GM23248 (cell line): ENCODE measurements at regions not wholly inside any gene's neighbourhood (a gene's known extent, or its start where the extent isn't known, plus 50 kb on each side); places are given as distances from the start of the nearest gene placed in this dataset.

ENCODE experiments used
- DNase-seq: peaks from one replicate; pipeline ENCODE4 v3.0.0-alpha.2; 2015
- H2AFZ ChIP-seq: fragments of 200-600 bp; sonication (generic); 2 replicates; pipeline ENCODE4 v1.6.1; 2016; ENCODE audit warnings: antibody characterized with exemption
- H3F3A ChIP-seq: fragments of 200-600 bp; sonication (generic); 2 replicates; pipeline ENCODE4 v1.6.1; 2016; ENCODE audit warnings: mild to moderate bottlenecking, antibody characterized with exemption, mixed run types; ENCODE audit not compliant: insufficient read depth
- H3K27ac ChIP-seq: fragments of 200-600 bp; sonication (generic); 2 replicates; pipeline ENCODE4 v1.5.1; 2016; ENCODE audit warnings: mild to moderate bottlenecking
- H3K27me3 ChIP-seq: fragments of 200-600 bp; sonication (generic); replicated peaks from 2 replicates; pipeline ENCODE4 v1.6.1; 2016; ENCODE audit warnings: mild to moderate bottlenecking; ENCODE audit not compliant: insufficient read depth
- H3K36me3 ChIP-seq: fragments of 200-600 bp; sonication (generic); 2 replicates; pipeline ENCODE4 v1.6.1; 2016; ENCODE audit warnings: low read depth, mild to moderate bottlenecking
- H3K4me1 ChIP-seq: fragments of 200-600 bp; sonication (generic); 2 replicates; pipeline ENCODE4 v1.6.1; 2016; ENCODE audit warnings: mild to moderate bottlenecking; ENCODE audit not compliant: insufficient read depth
- H3K4me2 ChIP-seq: fragments of 200-600 bp; sonication (generic); one replicate; pipeline ENCODE4 v1.6.1; 2016; ENCODE audit warnings: mild to moderate bottlenecking; ENCODE audit not compliant: unreplicated experiment
- H3K4me3 ChIP-seq: fragments of 200-600 bp; sonication (generic); 2 replicates; pipeline ENCODE4 v1.5.1; 2016; ENCODE audit warnings: mild to moderate bottlenecking
- H3K79me2 ChIP-seq: fragments of 200-600 bp; sonication (generic); 2 replicates; pipeline ENCODE4 v1.6.1; 2016; ENCODE audit warnings: mild to moderate bottlenecking; ENCODE audit not compliant: insufficient read depth
- H3K9ac ChIP-seq: fragments of 200-600 bp; sonication (generic); 2 replicates; pipeline ENCODE4 v1.6.1; 2016; ENCODE audit warnings: mild to moderate bottlenecking
- H3K9me2 ChIP-seq: fragments of 200-600 bp; sonication (generic); 2 replicates; pipeline ENCODE4 v1.6.1; 2016; ENCODE audit warnings: mixed run types, mild to moderate bottlenecking, moderate library complexity; ENCODE audit not compliant: insufficient read depth
- H3K9me3 ChIP-seq: fragments of 200-600 bp; sonication (generic); one replicate; pipeline ENCODE4 v1.6.1; 2017; ENCODE audit warnings: low read depth
- H4K20me1 ChIP-seq: fragments of 200-600 bp; sonication (generic); 2 replicates; pipeline ENCODE4 v1.6.0; 2016; ENCODE audit not compliant: insufficient read depth
- EZH2 ChIP-seq: fragments of 200-600 bp; sonication (generic); IDR thresholded peaks from 2 replicates; pipeline ENCODE4 v1.6.1; 2018; ENCODE audit warnings: antibody characterized with exemption, mild to moderate bottlenecking; ENCODE audit not compliant: insufficient read depth, poor library complexity, severe bottlenecking
- EZH2phosphoT487 ChIP-seq: fragments of 200-600 bp; sonication (generic); IDR thresholded peaks from 2 replicates; pipeline ENCODE4 v1.6.1; 2018; ENCODE audit warnings: antibody characterized with exemption, moderate library complexity, mild to moderate bottlenecking, low read depth; ENCODE audit not compliant: insufficient read depth
- WGBS, 2 experiments: methylation state at CpG; one replicate each; pipeline ENCODE4 v1.1.6; 2015 to 2017; ENCODE audit warnings: low lambda C conversion rate in 2 of 2, low coverage in 1 of 2; ENCODE audit errors: missing lambda C conversion rate in 2 of 2; 5-methylcytosine and 5-hydroxymethylcytosine counted together
- in situ Hi-C: fragments of 300-500 bp; cut with MboI; formaldehyde crosslinking; loops from 2 replicates; pipeline ENCODE4 v1.15.0; 2020

GRCh38 chr15:78697449-78697848, 56.4 kb upstream of the CHRNB4 start:
- DNase-seq: no peak

DNA sequence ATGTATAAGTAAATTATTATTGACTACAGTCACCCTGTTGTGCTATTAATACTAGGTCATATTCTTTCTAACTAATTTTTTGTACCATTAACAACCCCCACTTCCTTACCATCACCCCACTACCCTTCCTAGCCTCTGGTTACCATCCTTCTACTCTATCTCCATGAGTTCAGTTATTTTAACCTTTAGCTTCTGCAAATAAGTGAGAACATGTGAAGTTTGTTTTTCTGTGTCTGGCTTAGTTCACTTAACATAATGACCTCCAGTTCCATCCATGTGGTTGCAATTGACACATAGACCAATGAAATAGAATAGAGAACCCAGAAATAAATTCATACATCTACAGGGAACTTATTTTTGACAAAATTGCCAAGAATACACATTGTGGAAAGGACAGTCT, 55.4 kb upstream of the CHRNB4 start:
- no peaks in the 10 kb centered on the region for H3F3A ChIP-seq
- TF ChIP-seq EZH2 (no peak), EZH2phosphoT487 (no peak)
- no peak overlapping the region for H3K9ac ChIP-seq
- H3K4me1 ChIP-seq: no peaks in the 10 kb centered on the region
- H3K9me2 ChIP-seq: no peaks in the 10 kb centered on the region
- H3K36me3 ChIP-seq: no peaks in the 10 kb centered on the region
- H3K4me3 ChIP-seq: no peak overlapping the region
- H3K4me2 ChIP-seq: no peak overlapping the region
- in situ Hi-C loops: no loop called here
- no peak overlapping the region for H3K27ac ChIP-seq
- H2AFZ ChIP-seq: no peak overlapping the region
- DNase-seq: no peak
- H3K27me3 ChIP-seq: peaks cover 39% of the 10 kb centered on the region
- no peaks in the 10 kb centered on the region for H4K20me1 ChIP-seq
- H3K9me3 ChIP-seq: no peaks in the 10 kb centered on the region
- no peaks in the 10 kb centered on the region for H3K79me2 ChIP-seq

More at GRCh38 chr15:78697449-78697848, 56.4 kb upstream of the CHRNB4 start:
- no peaks in the 10 kb centered on the region for H3K36me3 ChIP-seq
- H3K9me2 ChIP-seq: no peaks in the 10 kb centered on the region
- no peaks in the 10 kb centered on the region for H3K4me1 ChIP-seq
- no peak overlapping the region for H2AFZ ChIP-seq
- no peak overlapping the region for H3K9ac ChIP-seq
- H3K27ac ChIP-seq: no peak overlapping the region
- 10 to 14% methylated on average over 1 of the region's 1 CpG for WGBS, 2 experiments
- H3F3A ChIP-seq: no peaks in the 10 kb centered on the region
- H3K9me3 ChIP-seq: no peaks in the 10 kb centered on the region
- no peak overlapping the region for H3K4me3 ChIP-seq
- peaks cover 39% of the 10 kb centered on the region for H3K27me3 ChIP-seq
- H4K20me1 ChIP-seq: no peaks in the 10 kb centered on the region
- no peak overlapping the region for H3K4me2 ChIP-seq
- TF ChIP-seq EZH2 (no peak), EZH2phosphoT487 (no peak)
- in situ Hi-C loops: no loop called here
- H3K79me2 ChIP-seq: no peaks in the 10 kb centered on the region

DNA sequence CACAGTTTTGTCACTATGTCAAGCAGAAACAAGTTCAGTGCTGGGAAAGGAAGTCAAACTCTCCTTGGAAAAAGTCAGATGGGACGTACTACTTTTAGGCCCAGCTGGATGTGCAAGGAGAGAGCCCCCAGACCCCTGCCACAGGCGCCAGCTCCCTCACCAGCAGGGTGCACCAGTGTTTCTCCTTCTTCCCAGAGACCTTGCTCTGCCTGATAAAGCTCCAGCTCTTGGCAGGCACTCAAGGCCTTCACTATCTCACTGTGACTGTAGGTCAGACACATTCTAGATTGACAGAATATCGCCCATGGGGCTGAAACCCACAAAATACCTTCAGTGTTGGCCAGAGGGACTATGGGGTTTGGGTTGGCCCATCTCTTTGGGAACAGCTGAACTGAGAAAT, 54.8 kb upstream of the CHRNB4 start:
- no peaks in the 10 kb centered on the region for H4K20me1 ChIP-seq
- no peak for DNase-seq
- no peak overlapping the region for H3K9ac ChIP-seq
- H3K9me3 ChIP-seq: no peaks in the 10 kb centered on the region
- no peak overlapping the region for H3K4me2 ChIP-seq
- H3K4me3 ChIP-seq: no peak overlapping the region
- H3K27ac ChIP-seq: no peak overlapping the region
- 20 to 28% methylated on average over 3 of the region's 3 CpGs for WGBS, 2 experiments
- no peak for TF ChIP-seq EZH2
- TF ChIP-seq EZH2phosphoT487: no peak
- no peaks in the 10 kb centered on the region for H3K9me2 ChIP-seq
- no peaks in the 10 kb centered on the region for H3F3A ChIP-seq
- H2AFZ ChIP-seq: no peak overlapping the region
- H3K36me3 ChIP-seq: no peaks in the 10 kb centered on the region
- no peaks in the 10 kb centered on the region for H3K79me2 ChIP-seq
- peaks cover 39% of the 10 kb centered on the region for H3K27me3 ChIP-seq
- in situ Hi-C loops: no loop called here
- H3K4me1 ChIP-seq: no peaks in the 10 kb centered on the region

- Histone ChIP-seq H3K9me2 (no peaks in the 10 kb centered on the region), H3K9me3 (no peaks in the 10 kb centered on the region), H3K4me3 (no peak overlapping the region), H3K36me3 (no peaks in the 10 kb centered on the region), H4K20me1 (no peaks in the 10 kb centered on the region), H3K4me1 (no peaks in the 10 kb centered on the region), H3F3A (no peaks in the 10 kb centered on the region), H3K4me2 (no peak overlapping the region), H3K27me3 (peaks cover 39% of the 10 kb centered on the region), H2AFZ (no peak overlapping the region), H3K9ac (no peak overlapping the region), H3K27ac (no peak overlapping the region), H3K79me2 (no peaks in the 10 kb centered on the region)
- TF ChIP-seq EZH2phosphoT487: no peak
- no peak for TF ChIP-seq EZH2
- in situ Hi-C loops: no loop called here
- DNase-seq: no peak
Measured at GRCh38 chr15:78695046-78695671, 54.1 kb upstream of the CHRNB4 start.

GRCh38 chr15:78691851-78692421, 50.9 kb upstream of the CHRNB4 start:
- H3K9me3 ChIP-seq: no peaks in the 10 kb centered on the region
- no peak for DNase-seq
- peaks cover 28% of the 10 kb centered on the region for H3K27me3 ChIP-seq
- H3K4me1 ChIP-seq: no peaks in the 10 kb centered on the region
- WGBS, 2 experiments: 27 to 45% methylated on average over 3 of the region's 3 CpGs
- TF ChIP-seq EZH2phosphoT487: no peak
- TF ChIP-seq EZH2: no peak
- no peaks in the 10 kb centered on the region for H3F3A ChIP-seq
- no peak overlapping the region for H3K4me3 ChIP-seq
- no peaks in the 10 kb centered on the region for H3K79me2 ChIP-seq
- no peak overlapping the region for H3K4me2 ChIP-seq
- no peak overlapping the region for H2AFZ ChIP-seq
- no peaks in the 10 kb centered on the region for H4K20me1 ChIP-seq
- no peak overlapping the region for H3K27ac ChIP-seq
- H3K9ac ChIP-seq: no peak overlapping the region
- no peaks in the 10 kb centered on the region for H3K36me3 ChIP-seq
- in situ Hi-C loops: no loop called here
- no peaks in the 10 kb centered on the region for H3K9me2 ChIP-seq
